ENCODE measurements at regions not wholly inside any gene's neighbourhood (a gene's known extent, or its start where the extent isn't known, plus 50 kb on each side); places are given as distances from the start of the nearest gene placed in this dataset.

GRCh38 chr5:82605441-82605973, 327.4 kb upstream of the RPS23 start:
- TF ChIP-seq CTCF (IDR thresholded peaks at IDR 0.05; ENCODE audit: low read depth, low read length) = no peak
- DNase-seq (ENCODE audit: extremely low read depth, low read depth) = no peak

- no peak for DNase-seq (ENCODE audit: extremely low read depth, low read depth)
- TF ChIP-seq CTCF (IDR thresholded peaks at IDR 0.05; ENCODE audit: low read depth, low read length) = no peak
Measured at GRCh38 chr5:82603033-82603987, 325.2 kb upstream of the RPS23 start.

- no peak for DNase-seq (ENCODE audit: extremely low read depth, low read depth)
- TF ChIP-seq CTCF (IDR thresholded peaks at IDR 0.05; ENCODE audit: low read depth, low read length) = no peak
Measured at GRCh38 chr5:82601861-82602260, 323.7 kb upstream of the RPS23 start.

GRCh38 chr5:82601077-82601476, 322.9 kb upstream of the RPS23 start:
- DNase-seq (ENCODE audit: extremely low read depth, low read depth) = no peak

GRCh38 chr5:82599692-82600091, 321.5 kb upstream of the RPS23 start:
- no peak for DNase-seq (ENCODE audit: extremely low read depth, low read depth)
- no peak for TF ChIP-seq CTCF (IDR thresholded peaks at IDR 0.05; ENCODE audit: low read depth, low read length)

More at GRCh38 chr5:82601077-82601476, 322.9 kb upstream of the RPS23 start:
- no peak for TF ChIP-seq CTCF (IDR thresholded peaks at IDR 0.05; ENCODE audit: low read depth, low read length)

GRCh38 chr5:82599030-82599429, 320.9 kb upstream of the RPS23 start:
- TF ChIP-seq CTCF (IDR thresholded peaks at IDR 0.05; ENCODE audit: low read depth, low read length) = no peak
- DNase-seq (ENCODE audit: extremely low read depth, low read depth) = no peak

- no peak for DNase-seq (ENCODE audit: extremely low read depth, low read depth)
- TF ChIP-seq CTCF (IDR thresholded peaks at IDR 0.05; ENCODE audit: low read depth, low read length) = peak; percentile 10
Measured at GRCh38 chr5:82597437-82597836, 319.3 kb upstream of the RPS23 start.

All from AG09319 (cell line).